Activated CD8-positive, alpha-beta T cell treated with anti-CD3 and anti-CD28 coated beads, Interleukin-2, amount 10 ng/mL, durations not matched to agents 7 days and 5 days (primary cell): ENCODE measurements at regions not wholly inside any gene's neighbourhood (a gene's known extent, or its start where the extent isn't known, plus 50 kb on each side); places are given as distances from the start of the nearest gene placed in this dataset.

ENCODE experiments used
- ATAC-seq: fragments of 150-1000 bp; cut with Tn5 transposase; one replicate; pipeline ENCODE4 v1.10.0; 2021; ENCODE audit warnings: moderate library complexity
- CTCF ChIA-PET: fragments of 350-600 bp; sonication (Branson Sonifier 250); formaldehyde crosslinking; loops from one replicate; lab custom pipeline; 2021; ENCODE audit warnings: antibody characterized with exemption; lab: Charles Lee
- POLR2A ChIA-PET: fragments of 350-600 bp; sonication (Branson Sonifier 250); formaldehyde crosslinking; loops from one replicate; lab custom pipeline; 2021; ENCODE audit warnings: antibody characterized with exemption; lab: Charles Lee
- DNase-seq: peaks from one replicate; pipeline ENCODE4 v3.0.0-alpha.2; 2020
- H3K27ac Mint-ChIP-seq: one replicate; pipeline ENCODE4 v1.8.0; 2021; ENCODE audit warnings: mild to moderate bottlenecking, mixed read lengths
- H3K27me3 Mint-ChIP-seq: one replicate; pipeline ENCODE4 v1.8.0; 2021; ENCODE audit warnings: low read depth, mixed read lengths
- H3K36me3 Mint-ChIP-seq: one replicate; pipeline ENCODE4 v1.8.0; 2021; ENCODE audit warnings: low read depth, mixed read lengths
- H3K4me1 Mint-ChIP-seq: one replicate; pipeline ENCODE4 v1.8.0; 2021; ENCODE audit warnings: low read depth, mixed read lengths
- H3K4me3 Mint-ChIP-seq: one replicate; pipeline ENCODE4 v1.8.0; 2021; ENCODE audit warnings: mild to moderate bottlenecking, mixed read lengths
- H3K9me3 Mint-ChIP-seq: one replicate; pipeline ENCODE4 v1.8.0; 2022; ENCODE audit warnings: mixed read lengths; ENCODE audit not compliant: insufficient read depth

- H3K4me3 Mint-ChIP-seq, result no peak overlapping the region
- H3K9me3 Mint-ChIP-seq, result no peaks in the 10 kb centered on the region
- H3K27me3 Mint-ChIP-seq, result peaks cover 83% of the 10 kb centered on the region
- ATAC-seq (no peak), DNase-seq (no peak)
- no peak overlapping the region for H3K27ac Mint-ChIP-seq
- H3K4me1 Mint-ChIP-seq, result peaks cover 2% of the 10 kb centered on the region
- CTCF ChIA-PET, result interaction anchor here (1.0 kb wide), 1 partner anchor 148 kb away, joined by 3 read pairs; no protein-coding TSS in a partner anchor
- POLR2A ChIA-PET, result no interaction called here
- H3K36me3 Mint-ChIP-seq, result peaks cover 3% of the 10 kb centered on the region
These were observed 130.4 kb downstream of the TMEM174 start for GRCh38 chr5:73303148-73304079.

GRCh38 chr5:73302797-73303147 lies 129.8 kb downstream of the TMEM174 start:
- Mint-ChIP-seq H3K4me1 (peaks cover 2% of the 10 kb centered on the region), H3K27me3 (peaks cover 84% of the 10 kb centered on the region), H3K36me3 (peaks cover 3% of the 10 kb centered on the region), H3K9me3 (no peaks in the 10 kb centered on the region), H3K4me3 (no peak overlapping the region), H3K27ac (no peak overlapping the region)
- ATAC-seq (no peak), DNase-seq (no peak)
- CTCF ChIA-PET, result interaction anchor here (1.0 kb wide), 1 partner anchor 149 kb away, joined by 3 read pairs; no protein-coding TSS in a partner anchor
- POLR2A ChIA-PET, result no interaction called here

GRCh38 chr5:73301208-73301901 lies 128.4 kb downstream of the TMEM174 start:
- no peak for DNase-seq
- Mint-ChIP-seq H3K9me3 (no peaks in the 10 kb centered on the region), H3K4me1 (no peaks in the 10 kb centered on the region), H3K27ac (no peak overlapping the region), H3K36me3 (peaks cover 3% of the 10 kb centered on the region), H3K27me3 (peaks cover 84% of the 10 kb centered on the region), H3K4me3 (no peak overlapping the region)
- ATAC-seq, result no peak
- CTCF ChIA-PET, result interaction anchor here (1.1 to 1.5 kb wide), 2 partner anchors 147 to 150 kb away, joined by 3 to 4 read pairs; partner anchors contain the start of gene FOXD1
- POLR2A ChIA-PET, result no interaction called here

- ATAC-seq (no peak), DNase-seq (no peak)
- no peaks in the 10 kb centered on the region for H3K9me3 Mint-ChIP-seq
- peaks cover 3% of the 10 kb centered on the region for H3K36me3 Mint-ChIP-seq
- ChIA-PET POLR2A (no interaction called here), CTCF (interaction anchor here (1.5 kb wide), 1 partner anchor 151 kb away, joined by 4 read pairs; no protein-coding TSS in a partner anchor)
- H3K27ac Mint-ChIP-seq, result peak overlapping the region; percentile 12
- peaks cover 85% of the 10 kb centered on the region for H3K27me3 Mint-ChIP-seq
- H3K4me3 Mint-ChIP-seq, result peak overlapping the region; percentile 7
- H3K4me1 Mint-ChIP-seq, result no peaks in the 10 kb centered on the region
These were observed 127.6 kb downstream of the TMEM174 start for GRCh38 chr5:73300337-73301207.

DNA sequence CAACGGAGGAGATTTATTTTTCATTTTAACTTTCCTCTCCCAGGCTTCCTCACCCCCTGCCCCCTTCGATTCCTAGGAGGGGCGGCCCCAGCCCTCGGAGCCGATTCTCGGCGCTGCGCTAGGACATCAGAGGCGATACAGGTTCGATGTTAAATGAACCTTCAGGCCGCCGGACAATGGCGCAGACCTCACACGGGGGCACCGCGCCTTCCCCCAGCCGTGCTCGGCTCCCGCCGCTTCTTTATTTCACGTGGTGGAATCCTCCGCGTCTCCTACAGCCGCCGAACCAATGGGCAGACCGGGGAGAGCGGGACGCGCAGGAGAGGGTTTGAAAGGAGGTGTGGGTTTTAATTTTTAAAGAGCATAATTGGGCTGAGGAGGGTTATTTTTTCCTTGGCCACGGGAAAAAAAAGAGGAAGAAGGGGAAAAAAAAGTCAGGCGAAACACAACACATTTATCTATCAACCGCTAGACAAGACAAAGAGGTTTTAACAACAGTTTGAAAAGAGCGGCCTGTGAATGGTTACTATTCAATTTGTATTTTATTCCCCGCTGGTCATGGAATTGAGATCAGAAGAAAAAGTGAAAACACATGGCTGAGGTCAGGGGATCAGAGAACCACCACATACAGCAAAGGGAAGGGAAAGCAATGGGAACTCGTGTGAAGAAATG lies 126.8 kb downstream of the TMEM174 start:
- ATAC-seq (no peak), DNase-seq (no peak)
- peak overlapping the region; percentile 21 for H3K27ac Mint-ChIP-seq
- no peaks in the 10 kb centered on the region for H3K9me3 Mint-ChIP-seq
- H3K4me1 Mint-ChIP-seq, result no peaks in the 10 kb centered on the region
- H3K27me3 Mint-ChIP-seq, result peaks cover 85% of the 10 kb centered on the region
- no peak overlapping the region for H3K4me3 Mint-ChIP-seq
- ChIA-PET POLR2A (no interaction called here), CTCF (no interaction called here)
- H3K36me3 Mint-ChIP-seq, result peaks cover 3% of the 10 kb centered on the region

- Mint-ChIP-seq H3K4me1 (no peaks in the 10 kb centered on the region), H3K27ac (peak overlapping the region; percentile 8), H3K4me3 (no peak overlapping the region), H3K36me3 (peaks cover 3% of the 10 kb centered on the region), H3K9me3 (no peaks in the 10 kb centered on the region), H3K27me3 (peaks cover 82% of the 10 kb centered on the region)
- ChIA-PET POLR2A (no interaction called here), CTCF (interaction anchor here (1.8 kb wide), 1 partner anchor 152 kb away, joined by 6 read pairs; no protein-coding TSS in a partner anchor)
- DNase-seq, result no peak
- no peak for ATAC-seq
These were observed 126.0 kb downstream of the TMEM174 start for GRCh38 chr5:73298772-73299630.

DNA sequence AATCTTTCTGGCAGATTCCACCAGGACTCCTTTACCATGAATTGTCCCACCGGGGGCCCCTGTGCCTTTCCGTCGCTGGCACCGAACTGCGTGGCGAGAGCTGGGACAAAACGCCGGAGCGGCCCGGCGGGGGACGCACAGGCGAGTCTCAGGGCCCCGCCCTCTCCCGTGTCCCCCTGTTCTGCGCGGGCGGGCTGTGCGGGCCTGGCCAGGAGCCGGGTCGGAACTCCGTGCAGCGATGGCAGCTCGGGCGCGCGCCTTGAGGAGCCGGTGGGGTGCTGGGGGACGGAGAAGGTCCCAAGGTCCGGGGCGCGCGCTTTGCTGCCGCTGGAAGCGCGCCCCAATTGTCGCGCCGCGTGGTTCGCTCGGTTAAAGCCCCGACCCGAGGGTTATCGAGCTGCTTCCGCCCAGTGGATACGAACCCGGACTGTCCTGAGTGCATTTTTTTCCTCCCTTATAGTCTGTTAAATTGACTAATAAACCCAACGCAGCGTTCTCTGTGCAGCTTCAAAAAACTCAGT lies 125.3 kb downstream of the TMEM174 start:
- peak overlapping the region; percentile 8 for H3K27ac Mint-ChIP-seq
- ChIA-PET CTCF (interaction anchor here (1.8 kb wide), 1 partner anchor 153 kb away, joined by 6 read pairs; no protein-coding TSS in a partner anchor), POLR2A (no interaction called here)
- H3K27me3 Mint-ChIP-seq, result peaks cover 79% of the 10 kb centered on the region
- peaks cover 3% of the 10 kb centered on the region for H3K36me3 Mint-ChIP-seq
- no peaks in the 10 kb centered on the region for H3K4me1 Mint-ChIP-seq
- no peaks in the 10 kb centered on the region for H3K9me3 Mint-ChIP-seq
- ATAC-seq, result no peak
- no peak overlapping the region for H3K4me3 Mint-ChIP-seq
- DNase-seq, result no peak

GRCh38 chr5:73297430-73297829 lies 124.4 kb downstream of the TMEM174 start:
- POLR2A ChIA-PET, result no interaction called here
- ATAC-seq (no peak), DNase-seq (no peak)
- Mint-ChIP-seq H3K4me3 (no peak overlapping the region), H3K4me1 (no peaks in the 10 kb centered on the region), H3K27me3 (peaks cover 75% of the 10 kb centered on the region), H3K27ac (peak overlapping the region; percentile 37), H3K9me3 (no peaks in the 10 kb centered on the region), H3K36me3 (no peaks in the 10 kb centered on the region)
- CTCF ChIA-PET, result interaction anchor here (1.8 kb wide), 1 partner anchor 154 kb away, joined by 6 read pairs; no protein-coding TSS in a partner anchor

- H3K4me3 Mint-ChIP-seq, result no peak overlapping the region
- CTCF ChIA-PET, result no interaction called here
- no peaks in the 10 kb centered on the region for H3K36me3 Mint-ChIP-seq
- POLR2A ChIA-PET, result no interaction called here
- no peak for ATAC-seq
- H3K9me3 Mint-ChIP-seq, result no peaks in the 10 kb centered on the region
- H3K27me3 Mint-ChIP-seq, result peaks cover 71% of the 10 kb centered on the region
- H3K27ac Mint-ChIP-seq, result no peak overlapping the region
- DNase-seq, result no peak
- no peaks in the 10 kb centered on the region for H3K4me1 Mint-ChIP-seq
These were observed 123.8 kb downstream of the TMEM174 start for GRCh38 chr5:73296772-73297171.

DNA sequence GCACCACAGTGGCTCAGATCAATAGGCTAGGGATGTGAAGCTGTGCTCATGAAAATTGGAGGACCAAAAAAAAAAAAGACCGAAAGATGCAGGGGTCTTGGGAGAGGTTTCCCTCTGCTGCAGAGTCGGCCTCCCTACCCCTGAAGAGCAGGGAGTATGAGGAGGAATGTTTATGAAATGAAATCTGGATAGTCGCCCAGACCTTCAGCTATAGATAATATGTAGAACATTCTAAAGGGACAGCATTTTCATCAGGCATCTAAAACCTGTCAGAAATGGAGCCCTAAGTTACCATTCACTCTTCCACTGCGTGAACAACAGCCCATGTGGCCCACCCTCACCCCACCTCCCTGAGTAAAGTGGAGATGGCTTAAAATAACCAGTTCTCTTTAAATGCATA lies 122.9 kb downstream of the TMEM174 start:
- Mint-ChIP-seq H3K9me3 (no peaks in the 10 kb centered on the region), H3K36me3 (no peaks in the 10 kb centered on the region), H3K27ac (no peak overlapping the region), H3K4me3 (no peak overlapping the region), H3K27me3 (peaks cover 69% of the 10 kb centered on the region), H3K4me1 (no peaks in the 10 kb centered on the region)
- CTCF ChIA-PET, result no interaction called here
- no peak for ATAC-seq
- no peak for DNase-seq
- POLR2A ChIA-PET, result no interaction called here
